ENCODE measurements at regions not wholly inside any gene's neighbourhood (a gene's known extent, or its start where the extent isn't known, plus 50 kb on each side); places are given as distances from the start of the nearest gene placed in this dataset.

DNA sequence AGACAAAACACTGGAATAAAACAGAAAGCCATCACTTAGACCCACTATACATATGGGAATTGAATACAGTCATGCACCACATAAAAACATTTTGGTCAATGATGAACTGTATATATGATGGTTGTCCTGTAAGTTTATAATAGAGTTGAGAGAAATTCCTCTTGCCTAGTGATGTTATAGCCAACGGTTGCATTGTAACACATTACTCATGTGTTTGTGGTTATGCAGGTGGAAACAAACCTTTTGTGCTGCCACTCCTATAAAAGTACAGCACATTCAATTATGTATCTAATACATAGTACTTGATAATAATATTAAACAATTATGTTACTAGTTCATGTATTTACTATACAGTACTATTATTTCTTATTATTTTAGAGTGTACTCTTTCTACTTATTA is 381.2 kb upstream of the MBL2 start:
- TF ChIP-seq, protein P1, sequence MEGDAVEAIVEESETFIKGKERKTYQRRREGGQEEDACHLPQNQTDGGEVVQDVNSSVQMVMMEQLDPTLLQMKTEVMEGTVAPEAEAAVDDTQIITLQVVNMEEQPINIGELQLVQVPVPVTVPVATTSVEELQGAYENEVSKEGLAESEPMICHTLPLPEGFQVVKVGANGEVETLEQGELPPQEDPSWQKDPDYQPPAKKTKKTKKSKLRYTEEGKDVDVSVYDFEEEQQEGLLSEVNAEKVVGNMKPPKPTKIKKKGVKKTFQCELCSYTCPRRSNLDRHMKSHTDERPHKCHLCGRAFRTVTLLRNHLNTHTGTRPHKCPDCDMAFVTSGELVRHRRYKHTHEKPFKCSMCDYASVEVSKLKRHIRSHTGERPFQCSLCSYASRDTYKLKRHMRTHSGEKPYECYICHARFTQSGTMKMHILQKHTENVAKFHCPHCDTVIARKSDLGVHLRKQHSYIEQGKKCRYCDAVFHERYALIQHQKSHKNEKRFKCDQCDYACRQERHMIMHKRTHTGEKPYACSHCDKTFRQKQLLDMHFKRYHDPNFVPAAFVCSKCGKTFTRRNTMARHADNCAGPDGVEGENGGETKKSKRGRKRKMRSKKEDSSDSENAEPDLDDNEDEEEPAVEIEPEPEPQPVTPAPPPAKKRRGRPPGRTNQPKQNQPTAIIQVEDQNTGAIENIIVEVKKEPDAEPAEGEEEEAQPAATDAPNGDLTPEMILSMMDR (IDR thresholded peaks at IDR 0.05) = no peak
- TF ChIP-seq EP300 (IDR thresholded peaks at IDR 0.05) = no peak
- TF ChIP-seq POLR2A (IDR thresholded peaks at IDR 0.05) = no peak
